K562 (cell line): ENCODE measurements at regions not wholly inside any gene's neighbourhood (a gene's known extent, or its start where the extent isn't known, plus 50 kb on each side); places are given as distances from the start of the nearest gene placed in this dataset.

Source experiments
- ATAC-seq: fragments of 200-7000 bp; cut with Tn5 transposase; 3 replicates; pipeline ENCODE4 v1.9.1; 2020; ENCODE audit warnings: moderate library complexity
- BruUV-seq: library from RNA; stranded (reverse); fragments of 400-500 nt; replicated peaks from 2 replicates; lab custom pipeline; 2021; lab: Mats Ljungman, UMichigan
- CTCF ChIA-PET: fragments of 300-600 bp; formaldehyde crosslinking; extraction: SDS; loops from one replicate; lab custom pipeline; 2021; ENCODE audit warnings: low intra/inter-chr PET ratio; lab: Yijun Ruan, JAX
- POLR2A ChIA-PET: fragments of 300-600, 350-650 bp; sonication (Branson Sonifier 250); formaldehyde crosslinking; extraction: SDS; loops from one replicate; lab custom pipeline; 2021; ENCODE audit warnings: antibody characterized with exemption, inconsistent platforms; lab: Yijun Ruan, JAX
- DNase-seq, 4 experiments: peaks; one replicate each; pipeline versions ENCODE4 v3.0.0 to v3.0.0-alpha.2; 2011 to 2018; ENCODE audit warnings: low spot score in 3 of 4, mixed read lengths in 3 of 4; ENCODE audit errors: extremely low read depth in 1 of 4
- FAIRE-seq: peaks from 2 replicates; lab custom pipeline; 2011; peaks lifted over from hg19 to GRCh38; lab: Jason Lieb, UNC
- H2AFZ ChIP-seq: 2 replicates; pipeline ENCODE4 v1.6.0; 2011; ENCODE audit warnings: low read depth, low read length, control low read depth, inconsistent platforms
- H3K27ac ChIP-seq: fragments of 200-600 bp; 3 replicates; pipeline ENCODE4 v1.8.0; 2011; ENCODE audit warnings: low read depth, mild to moderate bottlenecking, control low read depth, inconsistent platforms, low read length, moderate library complexity, mixed read lengths; ENCODE audit errors: extremely low read depth
- H3K27me3 ChIP-seq, 2 experiments: fragments of 300-600 bp in 1 of 2; 2 replicates in 1 of 2; 3 replicates in 1 of 2; pipeline versions ENCODE4 v1.6.0 to v1.8.0; 2011; ENCODE audit warnings: inconsistent platforms in 2 of 2, low read length in 2 of 2, mild to moderate bottlenecking in 1 of 2, mixed read lengths in 1 of 2, moderate library complexity in 1 of 2; ENCODE audit not compliant: control insufficient read depth in 2 of 2, insufficient read depth in 2 of 2
- H3K36me3 ChIP-seq: fragments of 300-600 bp; 3 replicates; pipeline ENCODE4 v1.8.0; 2011; ENCODE audit warnings: mild to moderate bottlenecking, low read length, inconsistent platforms; ENCODE audit not compliant: control insufficient read depth, insufficient read depth
- H3K4me1 ChIP-seq, 2 experiments: fragments of 200-600 bp in 1 of 2; replicated peaks in 1 of 2; 2 replicates in 1 of 2; 3 replicates in 1 of 2; pipeline versions ENCODE4 v1.5.1 to v1.8.0; 2011; ENCODE audit warnings: inconsistent platforms in 2 of 2, low read length in 2 of 2, mild to moderate bottlenecking in 1 of 2, mixed read lengths in 1 of 2, moderate library complexity in 1 of 2; ENCODE audit not compliant: control insufficient read depth in 2 of 2, insufficient read depth in 2 of 2
- H3K4me2 ChIP-seq: 2 replicates; pipeline ENCODE4 v1.6.1; 2011; ENCODE audit warnings: low read length, control low read depth, inconsistent platforms, mixed read lengths; ENCODE audit not compliant: insufficient read depth
- H3K4me3 ChIP-seq: fragments of 200-600 bp; sonication (generic), shearing (Covaris generic); 2 replicates; pipeline ENCODE4 v1.5.1; 2016; ENCODE audit warnings: control low read depth, inconsistent platforms
- H3K79me2 ChIP-seq: fragments of 200-600 bp; 3 replicates; pipeline ENCODE4 v1.8.0; 2011; ENCODE audit warnings: low read length, inconsistent platforms; ENCODE audit not compliant: control insufficient read depth, insufficient read depth
- H3K9ac ChIP-seq, 2 experiments: 2 replicates each; pipeline versions ENCODE4 v1.6.0 to v1.6.1; 2011; ENCODE audit warnings: low read depth in 2 of 2, low read length in 2 of 2, control low read depth in 1 of 2, inconsistent platforms in 1 of 2, mild to moderate bottlenecking in 1 of 2, mixed read lengths in 1 of 2; ENCODE audit not compliant: insufficient read depth in 1 of 2
- H3K9me1 ChIP-seq: one replicate; pipeline ENCODE4 v1.6.0; 2011; ENCODE audit warnings: inconsistent platforms, mild to moderate bottlenecking, low read length, moderate library complexity; ENCODE audit not compliant: control insufficient read depth, insufficient read depth
- H3K9me3 ChIP-seq: replicated peaks from 2 replicates; pipeline ENCODE4 v1.5.1; 2011; ENCODE audit warnings: low read depth, low read length, inconsistent platforms; ENCODE audit not compliant: control insufficient read depth, insufficient read depth
- H4K20me1 ChIP-seq: replicated peaks from 2 replicates; pipeline ENCODE4 v1.6.1; 2011; ENCODE audit warnings: low read length, inconsistent platforms, mixed read lengths; ENCODE audit not compliant: control insufficient read depth, insufficient read depth
- MYC ChIP-seq, 2 experiments: fragments of 250-450 bp in 1 of 2; sonication (Bioruptor Pico) in 1 of 2; IDR thresholded peaks; 2 replicates each; pipeline versions ENCODE4 v1.5.1 to v1.6.1; 2012 to 2021; ENCODE audit warnings: low read depth in 2 of 2, borderline replicate concordance in 1 of 2, improper control_type of control experiment in 1 of 2, low read length in 1 of 2, mild to moderate bottlenecking in 1 of 2, moderate library complexity in 1 of 2
- ZBTB1 ChIP-seq: sonication (generic); formaldehyde crosslinking; IDR thresholded peaks from 2 replicates; pipeline ENCODE4 v1.8.1; 2023; ENCODE audit warnings: missing genetic modification reagents, low read depth, mild to moderate bottlenecking, borderline replicate concordance
- ZNF354B ChIP-seq: fragments of 250-450 bp; sonication (Bioruptor Pico); IDR thresholded peaks from 2 replicates; pipeline ENCODE4 v1.4.0; 2020
- WGBS: fragments of 100-300 bp; shearing (Covaris generic); methylation state at CpG from one replicate; pipeline ENCODE4 v1.1.6; 2016; ENCODE audit warnings: low coverage, mixed read lengths; ENCODE audit not compliant: insufficient coverage; ENCODE audit errors: missing lambda C conversion rate; 5-methylcytosine and 5-hydroxymethylcytosine counted together
- in situ Hi-C: fragments of 300-500 bp; cut with MboI; formaldehyde crosslinking; loops from 4 replicates; pipeline ENCODE4 v1.15.0; 2018; ENCODE audit warnings: inconsistent platforms, mixed read lengths
- intact Hi-C: fragments of 100-400 bp; cut with micrococcal nuclease; formaldehyde crosslinking; loops from 2 replicates; pipeline ENCODE4 v1.14.2; 2022
- TF ChIP-seq, protein P1 (sequence below), 2 experiments: fragments of 150-350 bp in 1 of 2; IDR thresholded peaks; 2 replicates each; pipeline ENCODE4 v1.6.1; 2012 to 2016; ENCODE audit warnings: low read depth in 2 of 2, low read length in 2 of 2, mild to moderate bottlenecking in 1 of 2, moderate library complexity in 1 of 2

DNA sequence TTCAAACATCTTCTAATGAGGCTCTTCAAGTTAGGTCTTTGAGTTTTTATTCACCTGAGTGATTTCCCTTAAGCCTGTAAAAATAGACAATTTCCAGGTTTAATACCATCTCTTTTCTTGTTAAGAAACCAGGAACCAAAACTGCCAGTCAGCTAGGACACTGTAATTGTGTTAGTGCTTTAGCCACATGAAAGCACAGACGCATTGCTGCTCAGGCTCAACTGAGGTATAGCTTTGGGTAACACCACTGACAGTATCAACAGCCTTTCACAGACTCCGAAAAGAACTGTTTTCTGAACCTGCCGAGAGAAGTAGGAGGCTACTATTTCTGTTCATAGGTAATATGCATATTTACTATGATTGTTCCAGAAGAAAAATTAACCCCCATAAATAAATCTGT lies 768.7 kb downstream of the ETS1 start:
- Histone ChIP-seq H3K27me3 (no peaks in the 10 kb centered on the region), H3K9me3 (no peaks in the 10 kb centered on the region; the same call in 1 of the 2 replicates), H3K9me1 (no peaks in the 10 kb centered on the region), H3K4me2 (no peak overlapping the region), H3K36me3 (no peaks in the 10 kb centered on the region), H3K27ac (no peak overlapping the region), H4K20me1 (no peaks in the 10 kb centered on the region), H3K4me3 (no peak overlapping the region), H3K4me1 (no peaks in the 10 kb centered on the region), H3K79me2 (no peaks in the 10 kb centered on the region), H2AFZ (no peak overlapping the region), H3K9ac (no peak overlapping the region)
- no peak for TF ChIP-seq MYC (IDR thresholded peaks at IDR 0.05; ENCODE audit: low read depth, low read length)
- TF ChIP-seq MYC (CRISPR knock-in tag; IDR thresholded peaks at IDR 0.05; ENCODE audit: borderline replicate concordance, low read depth) = no peak
- TF ChIP-seq ZBTB1 (CRISPR knock-in tag) = no peak
- TF ChIP-seq, protein P1, sequence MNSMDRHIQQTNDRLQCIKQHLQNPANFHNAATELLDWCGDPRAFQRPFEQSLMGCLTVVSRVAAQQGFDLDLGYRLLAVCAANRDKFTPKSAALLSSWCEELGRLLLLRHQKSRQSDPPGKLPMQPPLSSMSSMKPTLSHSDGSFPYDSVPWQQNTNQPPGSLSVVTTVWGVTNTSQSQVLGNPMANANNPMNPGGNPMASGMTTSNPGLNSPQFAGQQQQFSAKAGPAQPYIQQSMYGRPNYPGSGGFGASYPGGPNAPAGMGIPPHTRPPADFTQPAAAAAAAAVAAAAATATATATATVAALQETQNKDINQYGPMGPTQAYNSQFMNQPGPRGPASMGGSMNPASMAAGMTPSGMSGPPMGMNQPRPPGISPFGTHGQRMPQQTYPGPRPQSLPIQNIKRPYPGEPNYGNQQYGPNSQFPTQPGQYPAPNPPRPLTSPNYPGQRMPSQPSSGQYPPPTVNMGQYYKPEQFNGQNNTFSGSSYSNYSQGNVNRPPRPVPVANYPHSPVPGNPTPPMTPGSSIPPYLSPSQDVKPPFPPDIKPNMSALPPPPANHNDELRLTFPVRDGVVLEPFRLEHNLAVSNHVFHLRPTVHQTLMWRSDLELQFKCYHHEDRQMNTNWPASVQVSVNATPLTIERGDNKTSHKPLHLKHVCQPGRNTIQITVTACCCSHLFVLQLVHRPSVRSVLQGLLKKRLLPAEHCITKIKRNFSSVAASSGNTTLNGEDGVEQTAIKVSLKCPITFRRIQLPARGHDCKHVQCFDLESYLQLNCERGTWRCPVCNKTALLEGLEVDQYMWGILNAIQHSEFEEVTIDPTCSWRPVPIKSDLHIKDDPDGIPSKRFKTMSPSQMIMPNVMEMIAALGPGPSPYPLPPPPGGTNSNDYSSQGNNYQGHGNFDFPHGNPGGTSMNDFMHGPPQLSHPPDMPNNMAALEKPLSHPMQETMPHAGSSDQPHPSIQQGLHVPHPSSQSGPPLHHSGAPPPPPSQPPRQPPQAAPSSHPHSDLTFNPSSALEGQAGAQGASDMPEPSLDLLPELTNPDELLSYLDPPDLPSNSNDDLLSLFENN (IDR thresholded peaks at IDR 0.05; ENCODE audit: low read depth in 2 of 2, low read length in 2 of 2) = no peak
- TF ChIP-seq ZNF354B = no peak
- no TSS peak for BruUV-seq
- no peak for DNase-seq
- no peak for ATAC-seq
- in situ Hi-C loops = no loop called here
- WGBS = 0% methylated on average over 3 of the region's 3 CpGs
- ChIA-PET POLR2A (no interaction called here), CTCF (no interaction called here)
- no peak for FAIRE-seq
- intact Hi-C loops = no loop called here
